ENCODE measurements at regions not wholly inside any gene's neighbourhood (a gene's known extent, or its start where the extent isn't known, plus 50 kb on each side); places are given as distances from the start of the nearest gene placed in this dataset.

GRCh38 chrX:39848900-39849299 lies 248.9 kb downstream of the BCOR start:
- no peaks in the 10 kb centered on the region for H3K9me3 ChIP-seq (ENCODE audit: control insufficient read depth in 1 of 2, insufficient read depth in 1 of 2, low read depth in 1 of 2, low read length in 2 of 2)
- no peak overlapping the region for H3K9ac ChIP-seq (ENCODE audit: low read length)
- no peak for DNase-seq (ENCODE audit: low read depth, low spot score)
- intact Hi-C loops (cut with micrococcal nuclease), result no loop called here
- no peak overlapping the region for H3K4me2 ChIP-seq (ENCODE audit: low read length)
- no peak overlapping the region for H3K27ac ChIP-seq (ENCODE audit: low read depth, low read length)
- H3K27me3 ChIP-seq (ENCODE audit: insufficient read depth, low read length), result no peaks in the 10 kb centered on the region
- H3K36me3 ChIP-seq (ENCODE audit: control insufficient read depth in 1 of 2, insufficient read depth in 2 of 2, low read length in 2 of 2), result no peaks in the 10 kb centered on the region
- H3K79me2 ChIP-seq (ENCODE audit: insufficient read depth, low read length), result no peaks in the 10 kb centered on the region
- no peaks in the 10 kb centered on the region for H3K4me1 ChIP-seq (ENCODE audit: control insufficient read depth in 1 of 2, insufficient read depth in 2 of 2, low read length in 2 of 2)
- H2AFZ ChIP-seq (ENCODE audit: low read depth, low read length, poor library complexity, severe bottlenecking), result no peak overlapping the region
- ATAC-seq, result no peak
- ChIA-PET POLR2A (no interaction called here), CTCF (no interaction called here), RAD21 (ENCODE audit: low non-redundant PET in 1 of 2, low total read pairs in 2 of 2, uncharacterized antibody in 2 of 2, unreplicated experiment in 2 of 2) (no interaction called here)
- TF ChIP-seq FOSL1 (IDR thresholded peaks at IDR 0.05; ENCODE audit: low read depth), result no peak
- TF ChIP-seq CTCF (IDR thresholded peaks at IDR 0.05 in 2 of 3, conservative IDR thresholded peaks at IDR 0.05 in 1 of 3; ENCODE audit: borderline replicate concordance in 1 of 3, insufficient read depth in 1 of 3, low read depth in 2 of 3, low read length in 2 of 3), result no peak
- no peak for TF ChIP-seq SRF (IDR thresholded peaks at IDR 0.05; ENCODE audit: low read depth)
- TF ChIP-seq REST (IDR thresholded peaks at IDR 0.05; ENCODE audit: low read depth), result no peak
- TF ChIP-seq POLR2A (IDR thresholded peaks at IDR 0.05; ENCODE audit: borderline replicate concordance, extremely low read depth, insufficient read depth, insufficient read length), result no peak
- TF ChIP-seq ATF3 (IDR thresholded peaks at IDR 0.05), result no peak
- no peak for TF ChIP-seq EZH2phosphoT487 (IDR thresholded peaks at IDR 0.05; ENCODE audit: borderline replicate concordance)
- no peak for TF ChIP-seq CEBPB (IDR thresholded peaks at IDR 0.05; ENCODE audit: low read depth)
- TF ChIP-seq SIN3A (IDR thresholded peaks at IDR 0.05; ENCODE audit: low read depth), result no peak
- TF ChIP-seq JUND (IDR thresholded peaks at IDR 0.05), result no peak
- no TSS peak for BruUV-seq (replicated peaks)
- no peaks in the 10 kb centered on the region for H4K20me1 ChIP-seq (ENCODE audit: insufficient read depth)
- no peaks in the 10 kb centered on the region for H3K9me2 ChIP-seq (ENCODE audit: insufficient read depth)
- no peak overlapping the region for H3K4me3 ChIP-seq (replicated peaks in 1 of 2; ENCODE audit: low read depth in 1 of 2, low read length in 2 of 2)

Measured in HCT116 (cell line).